ENCODE measurements at regions not wholly inside any gene's neighbourhood (a gene's known extent, or its start where the extent isn't known, plus 50 kb on each side); places are given as distances from the start of the nearest gene placed in this dataset.

DNA sequence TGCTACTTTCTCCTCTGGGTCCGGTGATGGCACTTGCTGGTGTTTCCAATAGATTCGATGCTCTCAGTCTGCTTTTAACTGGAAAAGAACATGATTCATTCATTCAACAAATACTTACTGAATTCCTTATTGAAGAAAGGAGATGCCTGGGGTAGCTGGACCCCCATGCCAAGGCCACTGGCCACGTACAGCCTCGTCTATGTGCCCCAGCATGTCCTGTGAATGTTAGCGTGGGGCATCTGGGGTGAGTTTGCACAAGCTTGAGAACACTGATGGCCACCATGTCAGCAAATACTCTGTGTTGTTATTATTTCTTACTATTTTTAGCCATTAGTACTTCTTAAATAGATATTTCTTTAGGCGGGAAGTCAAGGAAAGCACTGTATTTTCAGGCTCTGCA lies 112.0 kb upstream of the OXGR1 start:
- TF ChIP-seq, protein P1, sequence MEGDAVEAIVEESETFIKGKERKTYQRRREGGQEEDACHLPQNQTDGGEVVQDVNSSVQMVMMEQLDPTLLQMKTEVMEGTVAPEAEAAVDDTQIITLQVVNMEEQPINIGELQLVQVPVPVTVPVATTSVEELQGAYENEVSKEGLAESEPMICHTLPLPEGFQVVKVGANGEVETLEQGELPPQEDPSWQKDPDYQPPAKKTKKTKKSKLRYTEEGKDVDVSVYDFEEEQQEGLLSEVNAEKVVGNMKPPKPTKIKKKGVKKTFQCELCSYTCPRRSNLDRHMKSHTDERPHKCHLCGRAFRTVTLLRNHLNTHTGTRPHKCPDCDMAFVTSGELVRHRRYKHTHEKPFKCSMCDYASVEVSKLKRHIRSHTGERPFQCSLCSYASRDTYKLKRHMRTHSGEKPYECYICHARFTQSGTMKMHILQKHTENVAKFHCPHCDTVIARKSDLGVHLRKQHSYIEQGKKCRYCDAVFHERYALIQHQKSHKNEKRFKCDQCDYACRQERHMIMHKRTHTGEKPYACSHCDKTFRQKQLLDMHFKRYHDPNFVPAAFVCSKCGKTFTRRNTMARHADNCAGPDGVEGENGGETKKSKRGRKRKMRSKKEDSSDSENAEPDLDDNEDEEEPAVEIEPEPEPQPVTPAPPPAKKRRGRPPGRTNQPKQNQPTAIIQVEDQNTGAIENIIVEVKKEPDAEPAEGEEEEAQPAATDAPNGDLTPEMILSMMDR (conservative IDR thresholded peaks at IDR 0.05 in 1 of 2, IDR thresholded peaks at IDR 0.05 in 1 of 2; ENCODE audit: extremely low read depth in 1 of 2, insufficient read depth in 1 of 2, low read depth in 1 of 2, low read length in 2 of 2), result no peak
- TF ChIP-seq EZH2 (IDR thresholded peaks at IDR 0.05; ENCODE audit: borderline replicate concordance, low read length), result no peak

Data from mammary epithelial cell (primary cell).